WTC11 (cell line): ENCODE measurements at regions not wholly inside any gene's neighbourhood (a gene's known extent, or its start where the extent isn't known, plus 50 kb on each side); places are given as distances from the start of the nearest gene placed in this dataset.

Experiments used
- ATAC-seq: fragments of 200-7000 bp; cut with Tn5 transposase; 2 replicates; pipeline ENCODE4 v1.10.0; 2021; ENCODE audit warnings: mild to moderate bottlenecking, moderate library complexity
- CTCF ChIA-PET: fragments of 300-600 bp; sonication (Branson Sonifier 250); formaldehyde crosslinking; loops from one replicate; lab custom pipeline; 2021; ENCODE audit warnings: antibody characterized with exemption; lab: Charles Lee
- POLR2A ChIA-PET: fragments of 350-600 bp; sonication (Branson Sonifier 250); formaldehyde crosslinking; loops from one replicate; lab custom pipeline; 2021; ENCODE audit warnings: antibody characterized with exemption; lab: Charles Lee
- DNase-seq: peaks from one replicate; pipeline ENCODE4 v3.0.0; 2021; ENCODE audit warnings: low spot score
- H3K27ac Mint-ChIP-seq: 2 replicates; pipeline ENCODE4 v1.8.0; 2021; ENCODE audit warnings: mixed read lengths
- H3K27me3 Mint-ChIP-seq: 2 replicates; pipeline ENCODE4 v1.8.0; 2021; ENCODE audit warnings: low read depth, mild to moderate bottlenecking, moderate library complexity, mixed read lengths
- H3K36me3 Mint-ChIP-seq: 2 replicates; pipeline ENCODE4 v1.8.0; 2021; ENCODE audit warnings: mixed read lengths
- H3K4me1 Mint-ChIP-seq: 2 replicates; pipeline ENCODE4 v1.8.0; 2022; ENCODE audit warnings: mixed read lengths
- H3K4me3 Mint-ChIP-seq: 2 replicates; pipeline ENCODE4 v1.8.0; 2021; ENCODE audit warnings: mild to moderate bottlenecking, moderate library complexity, mixed read lengths
- H3K9me3 Mint-ChIP-seq: 2 replicates; pipeline ENCODE4 v1.8.0; 2021; ENCODE audit warnings: mixed read lengths
- ARID4B ChIP-seq: sonication (generic); formaldehyde crosslinking; IDR thresholded peaks from 2 replicates; pipeline ENCODE4 v1.8.0; 2023; ENCODE audit warnings: missing genetic modification reagents, mild to moderate bottlenecking, borderline replicate concordance
- ATF1 ChIP-seq: sonication (generic); formaldehyde crosslinking; IDR thresholded peaks from 2 replicates; pipeline ENCODE4 v1.8.1; 2023; ENCODE audit warnings: mild to moderate bottlenecking, moderate library complexity, missing genetic modification reagents
- CREB1 ChIP-seq: sonication (generic); formaldehyde crosslinking; IDR thresholded peaks from 2 replicates; pipeline ENCODE4 v1.8.0; 2023; ENCODE audit warnings: mild to moderate bottlenecking, missing genetic modification reagents
- CREM ChIP-seq: sonication (generic); formaldehyde crosslinking; IDR thresholded peaks from 2 replicates; pipeline ENCODE4 v1.8.1; 2022; ENCODE audit warnings: mild to moderate bottlenecking, missing genetic modification reagents, moderate library complexity
- GRHL2 ChIP-seq: fragments of 250-450 bp; sonication (Bioruptor Pico); IDR thresholded peaks from 2 replicates; pipeline ENCODE4 v1.8.0; 2022; ENCODE audit warnings: mild to moderate bottlenecking, moderate library complexity; ENCODE audit not compliant: insufficient replicate concordance, severe bottlenecking
- GTF2I ChIP-seq: fragments of 250-450 bp; sonication (Bioruptor Pico); conservative IDR thresholded peaks from 2 replicates; pipeline ENCODE4 v1.4.0; 2021; ENCODE audit warnings: mild to moderate bottlenecking
- IRF2 ChIP-seq: sonication (generic); formaldehyde crosslinking; IDR thresholded peaks from 2 replicates; pipeline ENCODE4 v1.8.0; 2022; ENCODE audit warnings: low read depth, missing genetic modification reagents, borderline replicate concordance
- JUN ChIP-seq: sonication (generic); formaldehyde crosslinking; IDR thresholded peaks from 2 replicates; pipeline ENCODE4 v1.8.0; 2023; ENCODE audit warnings: mild to moderate bottlenecking, missing genetic modification reagents
- KAT7 ChIP-seq: sonication (generic); formaldehyde crosslinking; IDR thresholded peaks from 2 replicates; pipeline ENCODE4 v1.8.1; 2023; ENCODE audit warnings: missing genetic modification reagents, mild to moderate bottlenecking, borderline replicate concordance
- MLX ChIP-seq: sonication (generic); formaldehyde crosslinking; IDR thresholded peaks from 2 replicates; pipeline ENCODE4 v1.8.1; 2023; ENCODE audit warnings: mild to moderate bottlenecking, missing genetic modification reagents, moderate library complexity
- NFE2L1 ChIP-seq: sonication (generic); formaldehyde crosslinking; IDR thresholded peaks from 2 replicates; pipeline ENCODE4 v1.8.1; 2023; ENCODE audit warnings: missing genetic modification reagents
- NR3C1 ChIP-seq: sonication (generic); formaldehyde crosslinking; conservative IDR thresholded peaks from 2 replicates; pipeline ENCODE4 v1.8.1; 2023; ENCODE audit warnings: low read depth, mild to moderate bottlenecking, missing genetic modification reagents
- RORB ChIP-seq: fragments of 250-450 bp; sonication (Bioruptor Pico); IDR thresholded peaks from 2 replicates; pipeline ENCODE4 v1.9.0; 2021; ENCODE audit warnings: mild to moderate bottlenecking
- SOX15 ChIP-seq: fragments of 250-450 bp; sonication (Bioruptor Pico); IDR thresholded peaks from 2 replicates; pipeline ENCODE4 v1.9.0; 2021; ENCODE audit warnings: mild to moderate bottlenecking
- ZNF121 ChIP-seq: sonication (generic); formaldehyde crosslinking; IDR thresholded peaks from 2 replicates; pipeline ENCODE4 v1.8.0; 2023; ENCODE audit warnings: missing genetic modification reagents
- TF ChIP-seq, protein P1 (sequence below): sonication (generic); formaldehyde crosslinking; IDR thresholded peaks from 2 replicates; pipeline ENCODE4 v1.8.1; 2023; ENCODE audit warnings: mild to moderate bottlenecking, missing genetic modification reagents
- TF ChIP-seq, protein P2 (sequence below): sonication (generic); formaldehyde crosslinking; conservative IDR thresholded peaks from 2 replicates; pipeline ENCODE4 v1.8.1; 2023; ENCODE audit warnings: mild to moderate bottlenecking, low read depth, missing genetic modification reagents, moderate library complexity
- TF ChIP-seq, protein P3 (sequence below): fragments of 250-450 bp; sonication (Bioruptor Pico); IDR thresholded peaks from 2 replicates; pipeline ENCODE4 v2.1.2; 2022; ENCODE audit warnings: mild to moderate bottlenecking, moderate library complexity

DNA sequence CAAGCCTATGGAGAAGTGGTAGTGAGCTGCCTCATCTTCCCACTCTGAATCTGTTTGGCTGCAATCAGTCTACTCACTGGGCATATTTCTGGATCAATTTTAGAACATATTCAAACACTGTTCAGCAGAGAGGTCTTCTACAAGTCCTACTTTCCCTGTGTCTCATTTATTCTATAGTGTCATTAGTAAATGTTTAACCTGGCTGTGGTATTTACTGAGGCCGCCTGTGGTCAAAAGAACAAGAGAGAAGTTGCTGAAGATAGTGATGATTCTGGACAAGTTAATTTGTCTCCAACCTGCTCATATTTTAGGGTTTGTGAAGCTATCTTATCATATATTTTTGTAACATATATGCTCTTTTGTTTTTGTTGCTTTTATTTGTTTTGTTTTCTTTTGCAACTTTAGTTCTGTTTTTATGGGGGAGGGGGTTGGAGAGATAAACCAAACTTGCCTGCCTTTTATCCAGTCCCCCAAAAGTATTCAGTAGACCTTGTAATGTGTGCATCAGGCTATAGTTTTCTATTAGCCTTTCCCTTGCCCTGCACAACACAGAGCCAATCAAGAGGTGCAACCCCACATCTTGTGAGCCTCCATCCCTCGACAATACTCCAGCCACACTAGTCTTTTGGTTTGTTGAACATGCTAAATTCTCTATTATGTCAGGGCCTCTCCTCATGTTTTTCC lies 362.8 kb upstream of the MBL2 start (continued):
- TF ChIP-seq, protein P1, sequence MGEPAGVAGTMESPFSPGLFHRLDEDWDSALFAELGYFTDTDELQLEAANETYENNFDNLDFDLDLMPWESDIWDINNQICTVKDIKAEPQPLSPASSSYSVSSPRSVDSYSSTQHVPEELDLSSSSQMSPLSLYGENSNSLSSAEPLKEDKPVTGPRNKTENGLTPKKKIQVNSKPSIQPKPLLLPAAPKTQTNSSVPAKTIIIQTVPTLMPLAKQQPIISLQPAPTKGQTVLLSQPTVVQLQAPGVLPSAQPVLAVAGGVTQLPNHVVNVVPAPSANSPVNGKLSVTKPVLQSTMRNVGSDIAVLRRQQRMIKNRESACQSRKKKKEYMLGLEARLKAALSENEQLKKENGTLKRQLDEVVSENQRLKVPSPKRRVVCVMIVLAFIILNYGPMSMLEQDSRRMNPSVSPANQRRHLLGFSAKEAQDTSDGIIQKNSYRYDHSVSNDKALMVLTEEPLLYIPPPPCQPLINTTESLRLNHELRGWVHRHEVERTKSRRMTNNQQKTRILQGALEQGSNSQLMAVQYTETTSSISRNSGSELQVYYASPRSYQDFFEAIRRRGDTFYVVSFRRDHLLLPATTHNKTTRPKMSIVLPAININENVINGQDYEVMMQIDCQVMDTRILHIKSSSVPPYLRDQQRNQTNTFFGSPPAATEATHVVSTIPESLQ (CRISPR knock-in tag) = no peak

DNA sequence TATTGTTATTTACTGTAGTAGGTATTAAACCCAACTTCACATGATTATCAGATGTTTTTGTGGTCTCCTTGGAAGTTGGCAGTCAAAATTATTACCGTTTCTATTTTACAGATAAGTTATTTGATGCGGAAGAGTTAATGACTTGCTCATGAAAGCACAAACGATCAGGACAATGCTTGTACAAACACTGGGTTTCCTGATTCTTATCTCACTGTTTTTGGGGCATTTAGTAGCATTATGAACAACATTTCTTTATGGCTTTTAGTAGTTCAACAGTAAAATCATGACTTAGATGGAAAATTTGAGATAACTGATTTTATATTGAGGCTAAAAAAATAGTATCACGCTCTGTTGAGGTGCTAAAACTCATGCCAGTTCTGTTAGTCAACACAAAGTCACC lies 361.5 kb upstream of the MBL2 start:
- TF ChIP-seq ATF1 (CRISPR knock-in tag) (no peak), CREB1 (CRISPR knock-in tag) (no peak), CREM (no peak)
- TF ChIP-seq, protein P2, sequence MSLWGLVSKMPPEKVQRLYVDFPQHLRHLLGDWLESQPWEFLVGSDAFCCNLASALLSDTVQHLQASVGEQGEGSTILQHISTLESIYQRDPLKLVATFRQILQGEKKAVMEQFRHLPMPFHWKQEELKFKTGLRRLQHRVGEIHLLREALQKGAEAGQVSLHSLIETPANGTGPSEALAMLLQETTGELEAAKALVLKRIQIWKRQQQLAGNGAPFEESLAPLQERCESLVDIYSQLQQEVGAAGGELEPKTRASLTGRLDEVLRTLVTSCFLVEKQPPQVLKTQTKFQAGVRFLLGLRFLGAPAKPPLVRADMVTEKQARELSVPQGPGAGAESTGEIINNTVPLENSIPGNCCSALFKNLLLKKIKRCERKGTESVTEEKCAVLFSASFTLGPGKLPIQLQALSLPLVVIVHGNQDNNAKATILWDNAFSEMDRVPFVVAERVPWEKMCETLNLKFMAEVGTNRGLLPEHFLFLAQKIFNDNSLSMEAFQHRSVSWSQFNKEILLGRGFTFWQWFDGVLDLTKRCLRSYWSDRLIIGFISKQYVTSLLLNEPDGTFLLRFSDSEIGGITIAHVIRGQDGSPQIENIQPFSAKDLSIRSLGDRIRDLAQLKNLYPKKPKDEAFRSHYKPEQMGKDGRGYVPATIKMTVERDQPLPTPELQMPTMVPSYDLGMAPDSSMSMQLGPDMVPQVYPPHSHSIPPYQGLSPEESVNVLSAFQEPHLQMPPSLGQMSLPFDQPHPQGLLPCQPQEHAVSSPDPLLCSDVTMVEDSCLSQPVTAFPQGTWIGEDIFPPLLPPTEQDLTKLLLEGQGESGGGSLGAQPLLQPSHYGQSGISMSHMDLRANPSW (CRISPR knock-in tag) = no peak
- Mint-ChIP-seq H3K36me3 (no peaks in the 10 kb centered on the region), H3K9me3 (no peaks in the 10 kb centered on the region), H3K4me3 (no peak overlapping the region), H3K4me1 (peaks cover 5% of the 10 kb centered on the region), H3K27me3 (no peaks in the 10 kb centered on the region), H3K27ac (no peak overlapping the region)
- ChIA-PET POLR2A (no interaction called here), CTCF (no interaction called here)
- no peak for DNase-seq
- no peak for ATAC-seq

- H3K4me3 Mint-ChIP-seq = no peak overlapping the region
- no peak for DNase-seq
- no peaks in the 10 kb centered on the region for H3K36me3 Mint-ChIP-seq
- TF ChIP-seq NR3C1 (CRISPR knock-in tag) (no peak), IRF2 (CRISPR knock-in tag) (no peak), GRHL2 (CRISPR knock-in tag) (no peak), MLX (no peak), SOX15 (CRISPR knock-in tag) (no peak), NFE2L1 (CRISPR knock-in tag) (no peak)
- ChIA-PET CTCF (no interaction called here), POLR2A (no interaction called here)
- no peaks in the 10 kb centered on the region for H3K27me3 Mint-ChIP-seq
- H3K27ac Mint-ChIP-seq = no peak overlapping the region
- no peak for ATAC-seq
- H3K4me1 Mint-ChIP-seq = peaks cover 3% of the 10 kb centered on the region; the same call in 1 of the 2 replicates
- no peaks in the 10 kb centered on the region for H3K9me3 Mint-ChIP-seq
Observed at GRCh38 chr10:53130337-53130736, 357.8 kb upstream of the MBL2 start.

GRCh38 chr10:53127686-53128085 lies 355.1 kb upstream of the MBL2 start:
- CTCF ChIA-PET = no interaction called here
- peaks cover 9% of the 10 kb centered on the region for H3K9me3 Mint-ChIP-seq
- POLR2A ChIA-PET = no interaction called here
- DNase-seq = no peak
- no peak overlapping the region for H3K27ac Mint-ChIP-seq
- no peaks in the 10 kb centered on the region; the same call in 1 of the 2 replicates for H3K4me1 Mint-ChIP-seq
- no peak overlapping the region for H3K4me3 Mint-ChIP-seq
- H3K36me3 Mint-ChIP-seq = no peaks in the 10 kb centered on the region
- TF ChIP-seq RORB (CRISPR knock-in tag) (no peak), ZNF121 (CRISPR knock-in tag) (no peak), ARID4B (CRISPR knock-in tag) (no peak), JUN (CRISPR knock-in tag) (no peak), KAT7 (CRISPR knock-in tag) (no peak), GTF2I (CRISPR knock-in tag) (no peak)
- TF ChIP-seq, protein P3, sequence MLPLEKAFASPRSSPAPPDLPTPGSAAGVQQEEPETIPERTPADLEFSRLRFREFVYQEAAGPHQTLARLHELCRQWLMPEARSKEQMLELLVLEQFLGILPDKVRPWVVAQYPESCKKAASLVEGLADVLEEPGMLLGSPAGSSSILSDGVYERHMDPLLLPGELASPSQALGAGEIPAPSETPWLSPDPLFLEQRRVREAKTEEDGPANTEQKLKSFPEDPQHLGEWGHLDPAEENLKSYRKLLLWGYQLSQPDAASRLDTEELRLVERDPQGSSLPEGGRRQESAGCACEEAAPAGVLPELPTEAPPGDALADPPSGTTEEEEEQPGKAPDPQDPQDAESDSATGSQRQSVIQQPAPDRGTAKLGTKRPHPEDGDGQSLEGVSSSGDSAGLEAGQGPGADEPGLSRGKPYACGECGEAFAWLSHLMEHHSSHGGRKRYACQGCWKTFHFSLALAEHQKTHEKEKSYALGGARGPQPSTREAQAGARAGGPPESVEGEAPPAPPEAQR = no peak
- TF ChIP-seq, all 79 proteins: peak for 0
- no peaks in the 10 kb centered on the region for H3K27me3 Mint-ChIP-seq
- ATAC-seq = no peak
